ENCODE measurements at regions not wholly inside any gene's neighbourhood (a gene's known extent, or its start where the extent isn't known, plus 50 kb on each side); places are given as distances from the start of the nearest gene placed in this dataset.

DNA sequence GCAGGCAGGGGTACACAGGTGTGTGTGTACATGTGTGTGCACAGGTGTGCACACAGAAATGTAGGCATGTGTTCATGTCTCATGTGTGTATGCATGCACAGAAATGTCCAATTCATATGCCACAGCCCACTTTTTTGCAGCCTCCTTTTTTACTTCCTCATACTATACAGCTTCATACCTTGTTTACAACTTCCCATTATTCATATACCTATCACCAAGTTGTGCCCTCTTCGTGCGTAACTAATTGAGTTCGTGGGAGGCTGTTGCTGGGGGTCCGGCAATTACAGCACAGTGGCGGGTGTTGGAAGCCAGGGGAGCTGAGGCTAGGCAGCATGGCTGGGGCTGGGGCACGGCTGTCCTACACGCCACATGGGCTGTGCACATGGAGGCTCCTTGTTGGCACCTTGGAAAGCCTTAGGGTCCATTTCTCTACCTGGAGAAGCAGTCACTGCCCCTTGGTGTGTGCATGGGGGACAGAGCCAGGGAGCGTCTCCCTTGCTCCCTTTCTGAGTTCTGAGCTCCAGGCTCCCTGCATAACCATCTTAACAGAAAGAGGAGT is 266.7 kb downstream of the ENGASE start:
- TF ChIP-seq, protein P1, sequence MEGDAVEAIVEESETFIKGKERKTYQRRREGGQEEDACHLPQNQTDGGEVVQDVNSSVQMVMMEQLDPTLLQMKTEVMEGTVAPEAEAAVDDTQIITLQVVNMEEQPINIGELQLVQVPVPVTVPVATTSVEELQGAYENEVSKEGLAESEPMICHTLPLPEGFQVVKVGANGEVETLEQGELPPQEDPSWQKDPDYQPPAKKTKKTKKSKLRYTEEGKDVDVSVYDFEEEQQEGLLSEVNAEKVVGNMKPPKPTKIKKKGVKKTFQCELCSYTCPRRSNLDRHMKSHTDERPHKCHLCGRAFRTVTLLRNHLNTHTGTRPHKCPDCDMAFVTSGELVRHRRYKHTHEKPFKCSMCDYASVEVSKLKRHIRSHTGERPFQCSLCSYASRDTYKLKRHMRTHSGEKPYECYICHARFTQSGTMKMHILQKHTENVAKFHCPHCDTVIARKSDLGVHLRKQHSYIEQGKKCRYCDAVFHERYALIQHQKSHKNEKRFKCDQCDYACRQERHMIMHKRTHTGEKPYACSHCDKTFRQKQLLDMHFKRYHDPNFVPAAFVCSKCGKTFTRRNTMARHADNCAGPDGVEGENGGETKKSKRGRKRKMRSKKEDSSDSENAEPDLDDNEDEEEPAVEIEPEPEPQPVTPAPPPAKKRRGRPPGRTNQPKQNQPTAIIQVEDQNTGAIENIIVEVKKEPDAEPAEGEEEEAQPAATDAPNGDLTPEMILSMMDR (IDR thresholded peaks at IDR 0.05; ENCODE audit: borderline replicate concordance, extremely low read depth, low read length, poor library complexity, severe bottlenecking): no peak
- TF ChIP-seq EZH2 (IDR thresholded peaks at IDR 0.05; ENCODE audit: borderline replicate concordance, low read depth, low read length, severe bottlenecking): no peak

Measured in DND-41 (cell line).